Stimulated activated CD4-positive, alpha-beta T cell treated with anti-CD3 and anti-CD28 coated beads, TNF-alpha, amount 100 ng/mL, for 48 hours (primary cell): ENCODE measurements at regions not wholly inside any gene's neighbourhood (a gene's known extent, or its start where the extent isn't known, plus 50 kb on each side); places are given as distances from the start of the nearest gene placed in this dataset.

Source experiments
- DNase-seq, 3 donors: peaks; one replicate each; pipeline ENCODE4 v3.0.0-alpha.2; 2020; ENCODE audit warnings: low read depth in 3 of 3

- no peak for DNase-seq
Observed at GRCh38 chr2:106709229-106709628, 176.7 kb downstream of the ST6GAL2 start.

- DNase-seq: no peak
Observed at GRCh38 chr2:106719222-106719621, 166.7 kb downstream of the ST6GAL2 start.

- DNase-seq: no peak
Observed at GRCh38 chr2:106720026-106720425, 165.9 kb downstream of the ST6GAL2 start.

- DNase-seq: no peak
Observed at GRCh38 chr2:106724301-106724794, 161.6 kb downstream of the ST6GAL2 start.

GRCh38 chr2:106734165-106734564 lies 151.8 kb downstream of the ST6GAL2 start:
- DNase-seq: no peak

GRCh38 chr2:106735807-106736206 lies 150.2 kb downstream of the ST6GAL2 start:
- no peak for DNase-seq

- no peak for DNase-seq
Observed at GRCh38 chr2:106736221-106736620, 149.7 kb downstream of the ST6GAL2 start.

GRCh38 chr2:106745468-106745867 lies 140.5 kb downstream of the ST6GAL2 start:
- no peak for DNase-seq

GRCh38 chr2:106749823-106750222 lies 136.1 kb downstream of the ST6GAL2 start:
- no peak for DNase-seq
